H9 (cell line): ENCODE measurements at regions not wholly inside any gene's neighbourhood (a gene's known extent, or its start where the extent isn't known, plus 50 kb on each side); places are given as distances from the start of the nearest gene placed in this dataset.

Experiments
- DNase-seq: peaks from one replicate; pipeline ENCODE4 v3.0.0-alpha.2; 2017
- H2AFZ ChIP-seq: one replicate; pipeline ENCODE4 v1.6.1; 2013; ENCODE audit warnings: mild to moderate bottlenecking, low read length, control low read depth, moderate library complexity
- H2AK5ac ChIP-seq: 2 replicates; pipeline ENCODE4 v1.6.1; 2013; ENCODE audit warnings: low read length, control low read depth, mixed read lengths; ENCODE audit not compliant: insufficient read length
- H2BK120ac ChIP-seq: one replicate; pipeline ENCODE4 v1.6.1; 2013; ENCODE audit warnings: low read depth, mild to moderate bottlenecking, low read length, control low read depth, inconsistent platforms; ENCODE audit not compliant: poor library complexity, severe bottlenecking
- H2BK12ac ChIP-seq: 2 replicates; pipeline ENCODE4 v1.6.1; 2013; ENCODE audit warnings: low read length, control low read depth, mixed read lengths, low read depth; ENCODE audit not compliant: insufficient read length
- H2BK15ac ChIP-seq: 2 replicates; pipeline ENCODE4 v1.6.1; 2013; ENCODE audit warnings: low read depth, low read length, control low read depth
- H2BK20ac ChIP-seq: one replicate; pipeline ENCODE4 v1.6.1; 2013; ENCODE audit warnings: low read depth, mild to moderate bottlenecking, low read length, control low read depth, inconsistent platforms; ENCODE audit not compliant: poor library complexity, severe bottlenecking
- H2BK5ac ChIP-seq: 2 replicates; pipeline ENCODE4 v1.6.1; 2013; ENCODE audit warnings: low read length, control low read depth, mixed read lengths; ENCODE audit not compliant: insufficient read length
- H3K14ac ChIP-seq: 2 replicates; pipeline ENCODE4 v1.6.1; 2013; ENCODE audit warnings: low read length, control low read depth; ENCODE audit not compliant: insufficient read depth
- H3K18ac ChIP-seq: 2 replicates; pipeline ENCODE4 v1.6.1; 2013; ENCODE audit warnings: low read depth, mild to moderate bottlenecking, mixed read lengths, low read length, control low read depth; ENCODE audit not compliant: insufficient read length
- H3K23ac ChIP-seq: 2 replicates; pipeline ENCODE4 v1.6.1; 2013; ENCODE audit warnings: low read length, control low read depth, mixed read lengths, low read depth; ENCODE audit not compliant: insufficient read length
- H3K23me2 ChIP-seq: 2 replicates; pipeline ENCODE4 v1.6.1; 2013; ENCODE audit warnings: low read depth, mild to moderate bottlenecking, mixed read lengths, low read length, control low read depth; ENCODE audit not compliant: insufficient read length, poor library complexity, severe bottlenecking
- H3K27ac ChIP-seq: 2 replicates; pipeline ENCODE4 v1.5.1; 2013; ENCODE audit warnings: low read length, control low read depth, mixed read lengths, low read depth; ENCODE audit not compliant: insufficient read length
- H3K27me3 ChIP-seq: 2 replicates; pipeline ENCODE4 v1.6.1; 2013; ENCODE audit warnings: low read length, control low read depth, inconsistent platforms; ENCODE audit not compliant: insufficient read depth
- H3K4ac ChIP-seq: 2 replicates; pipeline ENCODE4 v1.6.1; 2013; ENCODE audit warnings: low read depth, mild to moderate bottlenecking, control low read depth, inconsistent platforms, low read length, moderate library complexity
- H3K4me1 ChIP-seq: 2 replicates; pipeline ENCODE4 v1.6.1; 2013; ENCODE audit warnings: low read length, control low read depth, inconsistent platforms; ENCODE audit not compliant: insufficient read depth
- H3K4me2 ChIP-seq: 2 replicates; pipeline ENCODE4 v1.6.1; 2013; ENCODE audit warnings: low read length, control low read depth, mixed read lengths; ENCODE audit not compliant: insufficient read length, insufficient read depth
- H3K56ac ChIP-seq: 2 replicates; pipeline ENCODE4 v1.6.1; 2013; ENCODE audit warnings: low read depth, mild to moderate bottlenecking, mixed read lengths, low read length, control low read depth; ENCODE audit not compliant: insufficient read length
- H3K79me1 ChIP-seq: 2 replicates; pipeline ENCODE4 v1.6.1; 2013; ENCODE audit warnings: low read depth, mild to moderate bottlenecking, moderate library complexity, low read length, control low read depth, inconsistent platforms; ENCODE audit not compliant: insufficient read depth, poor library complexity, severe bottlenecking
- H3K79me2 ChIP-seq: 2 replicates; pipeline ENCODE4 v1.6.1; 2013; ENCODE audit warnings: low read length, control low read depth, inconsistent platforms; ENCODE audit not compliant: insufficient read depth
- H3K9ac ChIP-seq: 2 replicates; pipeline ENCODE4 v1.6.1; 2013; ENCODE audit warnings: low read length, control low read depth, mixed read lengths; ENCODE audit not compliant: insufficient read length; ENCODE audit errors: extremely low read depth
- H3K9me3 ChIP-seq: one replicate; pipeline ENCODE4 v1.6.1; 2013; ENCODE audit warnings: low read depth, low read length, inconsistent platforms; ENCODE audit not compliant: control insufficient read depth
- H3T11ph ChIP-seq: one replicate; pipeline ENCODE4 v1.6.1; 2013; ENCODE audit warnings: mild to moderate bottlenecking, low read length, control low read depth, inconsistent platforms
- H4K20me1 ChIP-seq: one replicate; pipeline ENCODE4 v1.6.1; 2013; ENCODE audit not compliant: control insufficient read depth, insufficient read length, insufficient read depth
- H4K5ac ChIP-seq: 2 replicates; pipeline ENCODE4 v1.6.1; 2013; ENCODE audit warnings: low read depth, mild to moderate bottlenecking, mixed read lengths, low read length, control low read depth; ENCODE audit not compliant: insufficient read length
- H4K8ac ChIP-seq: replicated peaks from 2 replicates; pipeline ENCODE4 v1.6.1; 2013; ENCODE audit warnings: low read length, control low read depth, mixed read lengths, low read depth; ENCODE audit not compliant: insufficient read length
- H4K91ac ChIP-seq: 2 replicates; pipeline ENCODE4 v1.6.1; 2013; ENCODE audit warnings: low read depth, mild to moderate bottlenecking, moderate library complexity, mixed read lengths, low read length, control low read depth; ENCODE audit not compliant: insufficient read length
- H3K27ac Mint-ChIP-seq, 3 experiments: 2 replicates in 2 of 3; 3 replicates in 1 of 3; pipeline ENCODE4 v1.8.0; 2020 to 2021; ENCODE audit warnings: mixed read lengths in 3 of 3, mild to moderate bottlenecking in 1 of 3, moderate library complexity in 1 of 3
- H3K27me3 Mint-ChIP-seq: 2 replicates; pipeline ENCODE4 v1.8.0; 2021; ENCODE audit warnings: low read depth, mild to moderate bottlenecking, moderate library complexity, mixed read lengths
- H3K36me3 Mint-ChIP-seq, 3 experiments: 2 replicates in 2 of 3; 3 replicates in 1 of 3; pipeline ENCODE4 v1.8.0; 2020 to 2021; ENCODE audit warnings: low read depth in 3 of 3, mixed read lengths in 3 of 3; ENCODE audit not compliant: insufficient read depth in 1 of 3
- H3K4me1 Mint-ChIP-seq, 2 experiments: 2 replicates each; pipeline ENCODE4 v1.8.0; 2020; ENCODE audit warnings: mixed read lengths in 2 of 2
- H3K4me3 Mint-ChIP-seq, 2 experiments: 2 replicates in 1 of 2; 3 replicates in 1 of 2; pipeline ENCODE4 v1.8.0; 2020 to 2021; ENCODE audit warnings: mild to moderate bottlenecking in 2 of 2, mixed read lengths in 2 of 2, moderate library complexity in 1 of 2
- H3K9me3 Mint-ChIP-seq, 2 experiments: 2 replicates in 1 of 2; 3 replicates in 1 of 2; pipeline ENCODE4 v1.8.0; 2020; ENCODE audit warnings: mild to moderate bottlenecking in 2 of 2, mixed read lengths in 2 of 2, moderate library complexity in 1 of 2
- CTCF ChIP-seq: fragments of 200-600 bp; sonication (generic); conservative IDR thresholded peaks from 3 replicates; pipeline ENCODE4 v1.8.0; 2021; ENCODE audit warnings: antibody characterized with exemption, mild to moderate bottlenecking
- WGBS: extraction: QIAGEN DNeasy Blood & Tissue Kit; methylation state at CpG from one replicate; pipeline ENCODE4 v1.1.7; 2013; ENCODE audit warnings: missing lambda C conversion rate, low lambda C conversion rate, mixed read lengths; ENCODE audit not compliant: insufficient read length; ENCODE audit errors: extremely low coverage; 5-methylcytosine and 5-hydroxymethylcytosine counted together

GRCh38 chr2:175579646-175580045 lies 398.1 kb upstream of the ATP5MC3 start:
- Mint-ChIP-seq H3K36me3 (no peaks in the 10 kb centered on the region), H3K4me3 (no peak overlapping the region), H3K27me3 (no peaks in the 10 kb centered on the region; the same call in 1 of the 2 replicates), H3K4me1 (peaks cover 20% of the 10 kb centered on the region in 2 experiments), H3K9me3 (no peaks in the 10 kb centered on the region), H3K27ac (no peak overlapping the region)
- no peak overlapping the region for H3T11ph ChIP-seq
- no peak overlapping the region for H3K9ac ChIP-seq
- no peak for DNase-seq
- no peaks in the 10 kb centered on the region; the same call in 1 of the 2 replicates for H3K4me1 ChIP-seq
- H2BK20ac ChIP-seq = no peak overlapping the region
- no peak overlapping the region for H2BK15ac ChIP-seq
- H2BK12ac ChIP-seq = no peak overlapping the region
- H3K9me3 ChIP-seq = no peaks in the 10 kb centered on the region
- H2BK120ac ChIP-seq = no peak overlapping the region
- no peaks in the 10 kb centered on the region for H3K79me1 ChIP-seq
- no peak for TF ChIP-seq CTCF
- H3K27me3 ChIP-seq = no peaks in the 10 kb centered on the region
- H2AFZ ChIP-seq = no peak overlapping the region
- no peak overlapping the region for H2AK5ac ChIP-seq
- H4K91ac ChIP-seq = no peak overlapping the region
- H3K23ac ChIP-seq = no peak overlapping the region
- no peak overlapping the region for H3K27ac ChIP-seq
- H3K14ac ChIP-seq = no peak overlapping the region
- WGBS = no CpG with 5 or more reads among the region's 1 CpG
- H3K4ac ChIP-seq = no peak overlapping the region
- no peak overlapping the region for H4K5ac ChIP-seq
- H3K23me2 ChIP-seq = no peaks in the 10 kb centered on the region
- no peak overlapping the region for H3K18ac ChIP-seq
- no peak overlapping the region for H3K56ac ChIP-seq
- H4K20me1 ChIP-seq = no peaks in the 10 kb centered on the region
- H2BK5ac ChIP-seq = no peak overlapping the region
- H3K79me2 ChIP-seq = no peaks in the 10 kb centered on the region
- H3K4me2 ChIP-seq = no peak overlapping the region
- H4K8ac ChIP-seq = no peak overlapping the region
